ENCODE measurements at regions not wholly inside any gene's neighbourhood (a gene's known extent, or its start where the extent isn't known, plus 50 kb on each side); places are given as distances from the start of the nearest gene placed in this dataset.

GRCh38 chr1:177732178-177732577 lies 237.7 kb downstream of the SEC16B start:
- TF ChIP-seq POLR2AphosphoS5 (IDR thresholded peaks at IDR 0.05; ENCODE audit: borderline replicate concordance, low read depth, low read length) (no peak), EZH2 (IDR thresholded peaks at IDR 0.05) (no peak)

All from SK-N-MC (cell line).